HG02970 (cell line): ENCODE measurements at regions not wholly inside any gene's neighbourhood (a gene's known extent, or its start where the extent isn't known, plus 50 kb on each side); places are given as distances from the start of the nearest gene placed in this dataset.
A peak's percentile ranks its signal among the peaks of the same experiment; 100 is the strongest.
"Not testable (repeated sequence)": the region's sequence is repeated elsewhere in the genome, so short reads cannot be mapped to it uniquely, and the experiment has no call there.

Experiments used
- ATAC-seq: cut with Tn5 transposase; IDR thresholded peaks from one replicate; pipeline ENCODE4 v1.9.1; 2021; ENCODE audit warnings: mild to moderate bottlenecking, moderate library complexity, moderate number of reproducible peaks; ENCODE audit not compliant: unreplicated experiment, low FRiP score

GRCh38 chr1:199087144-199087543 lies 448.3 kb downstream of the PTPRC start:
- ATAC-seq = no peak

- peak; percentile 85 for ATAC-seq
Observed at GRCh38 chr1:199089393-199090122, 450.7 kb downstream of the PTPRC start.

GRCh38 chr1:199095628-199096027 lies 456.8 kb downstream of the PTPRC start:
- ATAC-seq = not testable (repeated sequence)

GRCh38 chr1:199096591-199096990 lies 457.8 kb downstream of the PTPRC start:
- no peak for ATAC-seq

GRCh38 chr1:199098468-199098867 lies 459.6 kb downstream of the PTPRC start:
- ATAC-seq = no peak

- ATAC-seq = no peak
Observed at GRCh38 chr1:199101139-199101538, 462.3 kb downstream of the PTPRC start.

GRCh38 chr1:199101635-199102034 lies 462.8 kb downstream of the PTPRC start:
- no peak for ATAC-seq

- no peak for ATAC-seq
Observed at GRCh38 chr1:199102239-199102638, 463.4 kb downstream of the PTPRC start.

- no peak for ATAC-seq
Observed at GRCh38 chr1:199109160-199109559, 470.3 kb downstream of the PTPRC start.

- ATAC-seq = no peak
Observed at GRCh38 chr1:199112365-199112764, 473.5 kb downstream of the PTPRC start.

GRCh38 chr1:199113265-199113869 lies 474.5 kb downstream of the PTPRC start:
- no peak for ATAC-seq

- no peak for ATAC-seq
Observed at GRCh38 chr1:199116488-199116887, 477.6 kb downstream of the PTPRC start.

- no peak for ATAC-seq
Observed at GRCh38 chr1:199121047-199121446, 482.2 kb downstream of the PTPRC start.

GRCh38 chr1:199122085-199122484 lies 483.2 kb downstream of the PTPRC start:
- no peak for ATAC-seq

GRCh38 chr1:199122532-199123311 lies 483.9 kb downstream of the PTPRC start:
- ATAC-seq = no peak

- no peak for ATAC-seq
Observed at GRCh38 chr1:199123615-199124014, 484.8 kb downstream of the PTPRC start.

GRCh38 chr1:199124351-199124750 lies 485.5 kb downstream of the PTPRC start:
- ATAC-seq = no peak

GRCh38 chr1:199129247-199129646 lies 490.4 kb downstream of the PTPRC start:
- no peak for ATAC-seq

GRCh38 chr1:199132006-199132405 lies 493.2 kb downstream of the PTPRC start:
- no peak for ATAC-seq

- no peak for ATAC-seq
Observed at GRCh38 chr1:199135901-199136300, 497.1 kb downstream of the PTPRC start.

GRCh38 chr1:199138061-199138460 lies 499.2 kb downstream of the PTPRC start:
- ATAC-seq = no peak
